Mucosa of stomach (tissue), 1 donor: ENCODE measurements at regions not wholly inside any gene's neighbourhood (a gene's known extent, or its start where the extent isn't known, plus 50 kb on each side); places are given as distances from the start of the nearest gene placed in this dataset.
"Not testable (repeated sequence)": the region's sequence is repeated elsewhere in the genome, so short reads cannot be mapped to it uniquely, and the experiment has no call there.

Experiments used
- H3K27me3 ChIP-seq: one replicate; pipeline ENCODE4 v1.7.0; 2013; ENCODE audit warnings: mild to moderate bottlenecking, low read length; ENCODE audit not compliant: control insufficient read depth, insufficient read depth
- H3K36me3 ChIP-seq: one replicate; pipeline ENCODE4 v1.7.0; 2013; ENCODE audit warnings: low read length; ENCODE audit not compliant: control insufficient read depth, insufficient read depth
- H3K4me1 ChIP-seq: one replicate; pipeline ENCODE4 v1.7.0; 2013; ENCODE audit warnings: mild to moderate bottlenecking, low read length; ENCODE audit not compliant: control insufficient read depth, insufficient read depth
- H3K4me3 ChIP-seq: one replicate; pipeline ENCODE4 v1.7.0; 2013; ENCODE audit warnings: low read length
- H3K9ac ChIP-seq: one replicate; pipeline ENCODE4 v1.7.0; 2013; ENCODE audit warnings: mild to moderate bottlenecking, low read length, moderate library complexity
- H3K9me3 ChIP-seq: one replicate; pipeline ENCODE4 v1.7.0; 2013; ENCODE audit warnings: mild to moderate bottlenecking, low read length, moderate library complexity; ENCODE audit not compliant: control insufficient read depth
- donor health status: Pancreatic carcinoma.

- Histone ChIP-seq H3K4me3 (no peak overlapping the region), H3K4me1 (no peaks in the 10 kb centered on the region), H3K27me3 (no peaks in the 10 kb centered on the region), H3K36me3 (no peaks in the 10 kb centered on the region), H3K9me3 (no peaks in the 10 kb centered on the region), H3K9ac (no peak overlapping the region)
Measured at GRCh38 chr1:55803429-55803828, 588.3 kb upstream of the USP24 start.

- H3K27me3 ChIP-seq, result no peaks in the 10 kb centered on the region
- no peak overlapping the region for H3K9ac ChIP-seq
- no peaks in the 10 kb centered on the region for H3K9me3 ChIP-seq
- H3K36me3 ChIP-seq, result no peaks in the 10 kb centered on the region
- no peak overlapping the region for H3K4me3 ChIP-seq
- H3K4me1 ChIP-seq, result no peaks in the 10 kb centered on the region
Measured at GRCh38 chr1:55801481-55801880, 586.3 kb upstream of the USP24 start.

GRCh38 chr1:55800503-55800902, 585.3 kb upstream of the USP24 start:
- no peaks in the 10 kb centered on the region for H3K9me3 ChIP-seq
- no peak overlapping the region for H3K4me3 ChIP-seq
- no peak overlapping the region for H3K9ac ChIP-seq
- H3K27me3 ChIP-seq, result no peaks in the 10 kb centered on the region
- no peaks in the 10 kb centered on the region for H3K4me1 ChIP-seq
- no peaks in the 10 kb centered on the region for H3K36me3 ChIP-seq

GRCh38 chr1:55793856-55794255, 578.7 kb upstream of the USP24 start:
- Histone ChIP-seq H3K4me1 (no peaks in the 10 kb centered on the region), H3K4me3 (no peak overlapping the region), H3K36me3 (no peaks in the 10 kb centered on the region), H3K27me3 (no peaks in the 10 kb centered on the region), H3K9me3 (no peaks in the 10 kb centered on the region), H3K9ac (no peak overlapping the region)

GRCh38 chr1:55792870-55793269, 577.7 kb upstream of the USP24 start:
- Histone ChIP-seq H3K36me3 (no peaks in the 10 kb centered on the region), H3K4me3 (no peak overlapping the region), H3K27me3 (no peaks in the 10 kb centered on the region), H3K4me1 (no peaks in the 10 kb centered on the region), H3K9me3 (no peaks in the 10 kb centered on the region), H3K9ac (no peak overlapping the region)

GRCh38 chr1:55789466-55789865, 574.3 kb upstream of the USP24 start:
- H3K27me3 ChIP-seq, result no peaks in the 10 kb centered on the region
- no peaks in the 10 kb centered on the region for H3K4me1 ChIP-seq
- no peaks in the 10 kb centered on the region for H3K9me3 ChIP-seq
- no peak overlapping the region for H3K4me3 ChIP-seq
- H3K36me3 ChIP-seq, result no peaks in the 10 kb centered on the region
- H3K9ac ChIP-seq, result no peak overlapping the region

GRCh38 chr1:55786396-55786795, 571.2 kb upstream of the USP24 start:
- Histone ChIP-seq H3K4me1 (no peaks in the 10 kb centered on the region), H3K36me3 (no peaks in the 10 kb centered on the region), H3K9me3 (no peaks in the 10 kb centered on the region), H3K9ac (no peak overlapping the region), H3K4me3 (no peak overlapping the region), H3K27me3 (no peaks in the 10 kb centered on the region)

GRCh38 chr1:55784941-55785450, 569.8 kb upstream of the USP24 start:
- not testable (repeated sequence) for H3K4me1 ChIP-seq, H3K9ac ChIP-seq, H3K27me3 ChIP-seq, H3K9me3 ChIP-seq, H3K4me3 ChIP-seq, H3K36me3 ChIP-seq

GRCh38 chr1:55781944-55782482, 566.8 kb upstream of the USP24 start:
- no peaks in the 10 kb centered on the region for H3K4me1 ChIP-seq
- H3K36me3 ChIP-seq, result no peaks in the 10 kb centered on the region
- no peaks in the 10 kb centered on the region for H3K9me3 ChIP-seq

GRCh38 chr1:55781003-55781402, 565.8 kb upstream of the USP24 start:
- Histone ChIP-seq H3K36me3 (no peaks in the 10 kb centered on the region), H3K27me3 (no peaks in the 10 kb centered on the region), H3K9ac (no peak overlapping the region), H3K4me1 (no peaks in the 10 kb centered on the region), H3K4me3 (no peak overlapping the region), H3K9me3 (no peaks in the 10 kb centered on the region)

More at GRCh38 chr1:55781944-55782482, 566.8 kb upstream of the USP24 start:
- Histone ChIP-seq H3K9ac (no peak overlapping the region), H3K27me3 (no peaks in the 10 kb centered on the region), H3K4me3 (no peak overlapping the region)

- Histone ChIP-seq H3K36me3 (no peaks in the 10 kb centered on the region), H3K9me3 (no peaks in the 10 kb centered on the region), H3K4me1 (no peaks in the 10 kb centered on the region), H3K9ac (no peak overlapping the region), H3K27me3 (no peaks in the 10 kb centered on the region), H3K4me3 (no peak overlapping the region)
Measured at GRCh38 chr1:55777545-55777944, 562.4 kb upstream of the USP24 start.

GRCh38 chr1:55775007-55775406, 559.8 kb upstream of the USP24 start:
- Histone ChIP-seq H3K4me1 (no peaks in the 10 kb centered on the region), H3K9ac (no peak overlapping the region), H3K4me3 (no peak overlapping the region), H3K36me3 (no peaks in the 10 kb centered on the region), H3K27me3 (no peaks in the 10 kb centered on the region), H3K9me3 (no peaks in the 10 kb centered on the region)

- Histone ChIP-seq H3K9me3 (no peaks in the 10 kb centered on the region), H3K36me3 (no peaks in the 10 kb centered on the region), H3K27me3 (no peaks in the 10 kb centered on the region), H3K4me1 (no peaks in the 10 kb centered on the region), H3K4me3 (no peak overlapping the region), H3K9ac (no peak overlapping the region)
Measured at GRCh38 chr1:55774446-55774845, 559.3 kb upstream of the USP24 start.
